Esophagus muscularis mucosa (tissue), 3 donors: ENCODE measurements at regions not wholly inside any gene's neighbourhood (a gene's known extent, or its start where the extent isn't known, plus 50 kb on each side); places are given as distances from the start of the nearest gene placed in this dataset.

ENCODE experiments used
- POLR2AphosphoS5 ChIP-seq, 2 donors: sonication (generic); formaldehyde crosslinking; IDR thresholded peaks; one replicate each; pipeline ENCODE4 v1.6.1; 2017; ENCODE audit warnings: antibody characterized with exemption in 2 of 2
- TF ChIP-seq, protein P1 (sequence below), 3 experiments: fragments of 200-600 bp in 2 of 3; fragments of 450-650 bp in 1 of 3; sonication (generic) in 2 of 3; IDR thresholded peaks; one replicate each; pipeline ENCODE4 v1.5.1; 2017 to 2019; ENCODE audit warnings: antibody characterized with exemption in 3 of 3, mild to moderate bottlenecking in 2 of 3, moderate library complexity in 1 of 3

DNA sequence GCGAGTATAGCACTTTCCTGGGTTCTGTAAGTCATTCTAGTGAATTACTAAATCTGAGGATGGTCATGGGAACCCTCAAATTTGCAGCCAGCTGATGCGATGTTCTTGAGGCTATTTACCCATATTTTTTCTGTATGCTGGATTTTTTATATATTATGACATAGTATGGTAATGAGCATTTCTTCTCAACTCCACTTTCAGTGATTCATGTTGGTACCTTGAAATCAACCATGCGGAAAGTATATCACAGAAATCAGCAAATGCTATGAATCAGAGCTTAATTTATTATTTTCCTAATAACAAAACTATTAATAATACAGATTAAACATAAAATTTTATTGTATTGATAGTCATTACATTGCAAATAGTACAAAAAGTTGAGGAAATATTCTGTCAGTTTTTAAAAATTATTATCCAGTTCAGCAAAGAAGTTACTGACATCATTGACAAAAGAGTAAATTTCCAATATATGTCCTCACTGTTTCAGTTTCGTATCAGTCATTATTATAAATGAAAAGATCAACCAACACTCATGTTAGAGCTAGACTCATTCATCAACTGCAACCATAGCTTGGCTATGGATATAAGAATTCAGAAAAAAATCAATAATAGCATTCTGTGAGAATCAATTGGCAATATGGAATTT is 164.3 kb upstream of the SETMAR start:
- TF ChIP-seq, protein P1, sequence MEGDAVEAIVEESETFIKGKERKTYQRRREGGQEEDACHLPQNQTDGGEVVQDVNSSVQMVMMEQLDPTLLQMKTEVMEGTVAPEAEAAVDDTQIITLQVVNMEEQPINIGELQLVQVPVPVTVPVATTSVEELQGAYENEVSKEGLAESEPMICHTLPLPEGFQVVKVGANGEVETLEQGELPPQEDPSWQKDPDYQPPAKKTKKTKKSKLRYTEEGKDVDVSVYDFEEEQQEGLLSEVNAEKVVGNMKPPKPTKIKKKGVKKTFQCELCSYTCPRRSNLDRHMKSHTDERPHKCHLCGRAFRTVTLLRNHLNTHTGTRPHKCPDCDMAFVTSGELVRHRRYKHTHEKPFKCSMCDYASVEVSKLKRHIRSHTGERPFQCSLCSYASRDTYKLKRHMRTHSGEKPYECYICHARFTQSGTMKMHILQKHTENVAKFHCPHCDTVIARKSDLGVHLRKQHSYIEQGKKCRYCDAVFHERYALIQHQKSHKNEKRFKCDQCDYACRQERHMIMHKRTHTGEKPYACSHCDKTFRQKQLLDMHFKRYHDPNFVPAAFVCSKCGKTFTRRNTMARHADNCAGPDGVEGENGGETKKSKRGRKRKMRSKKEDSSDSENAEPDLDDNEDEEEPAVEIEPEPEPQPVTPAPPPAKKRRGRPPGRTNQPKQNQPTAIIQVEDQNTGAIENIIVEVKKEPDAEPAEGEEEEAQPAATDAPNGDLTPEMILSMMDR (IDR thresholded peaks at IDR 0.05): no peak
- TF ChIP-seq POLR2AphosphoS5 (IDR thresholded peaks at IDR 0.05): no peak
